SH-SY5Y (cell line): ENCODE measurements at regions not wholly inside any gene's neighbourhood (a gene's known extent, or its start where the extent isn't known, plus 50 kb on each side); places are given as distances from the start of the nearest gene placed in this dataset.

Source experiments
- GATA2 ChIP-seq: IDR thresholded peaks from 2 replicates; pipeline ENCODE4 v1.6.1; 2011; ENCODE audit warnings: mild to moderate bottlenecking, low read depth, low read length
- GATA3 ChIP-seq: IDR thresholded peaks from 2 replicates; pipeline ENCODE4 v1.6.1; 2011; ENCODE audit warnings: low read depth, mild to moderate bottlenecking, low read length, moderate library complexity

DNA sequence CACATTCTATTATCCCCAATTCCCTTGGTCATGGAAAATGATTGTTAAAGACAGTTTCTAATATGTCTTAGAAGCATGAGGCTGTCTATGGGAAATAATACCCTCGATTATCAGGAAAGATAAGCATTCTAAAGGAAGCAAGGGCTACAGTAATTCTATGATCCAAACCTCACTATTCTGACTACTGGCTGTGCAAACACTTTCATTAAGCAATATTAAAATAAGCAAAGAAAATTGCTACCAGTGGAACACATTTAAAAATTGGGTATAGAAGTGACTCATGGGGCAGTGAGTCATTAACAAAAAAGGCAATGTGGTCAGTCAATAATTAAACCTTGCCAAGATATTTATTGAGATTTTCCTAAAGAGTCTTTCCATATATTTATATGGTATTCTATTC lies 1415.2 kb upstream of the TENM4 start:
- no peak for TF ChIP-seq GATA3
- TF ChIP-seq GATA2, result no peak
